Gastrocnemius medialis (tissue), 4 donors: ENCODE measurements at regions not wholly inside any gene's neighbourhood (a gene's known extent, or its start where the extent isn't known, plus 50 kb on each side); places are given as distances from the start of the nearest gene placed in this dataset.

ENCODE experiments used
- POLR2A ChIP-seq, 2 donors: fragments of 450-650 bp; IDR thresholded peaks; one replicate each; pipeline ENCODE4 v1.6.1; 2017; ENCODE audit warnings: antibody characterized with exemption in 2 of 2, mild to moderate bottlenecking in 2 of 2, moderate library complexity in 2 of 2
- TF ChIP-seq, protein P1 (sequence below), 5 experiments: fragments of 450-650 bp in 3 of 5; fragments of 200-600 bp in 2 of 5; sonication (generic) in 2 of 5; IDR thresholded peaks in 4 of 5; conservative IDR thresholded peaks in 1 of 5; 1 replicate in 4 of 5; 2 replicates in 1 of 5; pipeline ENCODE4 v1.5.1; 2016 to 2019; ENCODE audit warnings: antibody characterized with exemption in 5 of 5, mild to moderate bottlenecking in 3 of 5, moderate library complexity in 3 of 5

DNA sequence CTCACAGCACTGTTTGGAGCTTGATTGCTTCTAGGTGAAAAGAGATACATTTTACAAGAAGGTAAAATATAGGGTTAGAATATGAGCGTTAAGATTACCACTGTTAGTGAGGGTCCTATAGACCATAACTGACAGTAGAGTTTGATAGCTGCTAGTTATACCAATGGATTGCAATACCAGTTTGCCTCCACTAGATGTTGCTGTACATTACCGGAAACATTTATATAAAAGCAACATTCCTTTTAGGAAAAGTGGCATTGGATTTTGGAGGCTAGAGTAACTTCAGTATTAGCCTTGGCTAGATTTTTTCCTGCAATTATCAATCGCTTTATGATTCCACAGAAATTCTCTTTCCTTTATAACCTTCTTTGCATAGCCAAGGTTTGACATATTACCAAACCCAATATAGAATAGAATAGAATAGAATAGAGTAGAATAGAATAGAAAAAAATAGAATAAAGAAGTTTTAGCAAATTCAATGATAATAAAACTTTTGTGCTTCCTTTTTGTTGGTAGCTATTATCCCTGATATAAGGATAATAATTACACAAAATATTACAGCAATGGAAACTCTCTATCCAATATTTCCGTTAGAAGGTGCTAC, 1093.6 kb upstream of the ALCAM start:
- TF ChIP-seq, protein P1, sequence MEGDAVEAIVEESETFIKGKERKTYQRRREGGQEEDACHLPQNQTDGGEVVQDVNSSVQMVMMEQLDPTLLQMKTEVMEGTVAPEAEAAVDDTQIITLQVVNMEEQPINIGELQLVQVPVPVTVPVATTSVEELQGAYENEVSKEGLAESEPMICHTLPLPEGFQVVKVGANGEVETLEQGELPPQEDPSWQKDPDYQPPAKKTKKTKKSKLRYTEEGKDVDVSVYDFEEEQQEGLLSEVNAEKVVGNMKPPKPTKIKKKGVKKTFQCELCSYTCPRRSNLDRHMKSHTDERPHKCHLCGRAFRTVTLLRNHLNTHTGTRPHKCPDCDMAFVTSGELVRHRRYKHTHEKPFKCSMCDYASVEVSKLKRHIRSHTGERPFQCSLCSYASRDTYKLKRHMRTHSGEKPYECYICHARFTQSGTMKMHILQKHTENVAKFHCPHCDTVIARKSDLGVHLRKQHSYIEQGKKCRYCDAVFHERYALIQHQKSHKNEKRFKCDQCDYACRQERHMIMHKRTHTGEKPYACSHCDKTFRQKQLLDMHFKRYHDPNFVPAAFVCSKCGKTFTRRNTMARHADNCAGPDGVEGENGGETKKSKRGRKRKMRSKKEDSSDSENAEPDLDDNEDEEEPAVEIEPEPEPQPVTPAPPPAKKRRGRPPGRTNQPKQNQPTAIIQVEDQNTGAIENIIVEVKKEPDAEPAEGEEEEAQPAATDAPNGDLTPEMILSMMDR (IDR thresholded peaks at IDR 0.05 in 4 of 5, conservative IDR thresholded peaks at IDR 0.05 in 1 of 5): peak in 2 of 5 experiments; percentile 13 to 26
- no peak for TF ChIP-seq POLR2A (IDR thresholded peaks at IDR 0.05)
